NOMO-1 (cell line): ENCODE measurements at regions not wholly inside any gene's neighbourhood (a gene's known extent, or its start where the extent isn't known, plus 50 kb on each side); places are given as distances from the start of the nearest gene placed in this dataset.

Source experiments
- DNase-seq, 2 experiments: peaks; one replicate each; lab custom pipeline; 2025; ENCODE audit not compliant: unreplicated experiment in 2 of 2; lab: John Stamatoyannopoulos, UW

- DNase-seq = no peak
Measured at GRCh38 chr4:14087459-14087858, 459.9 kb upstream of the BOD1L1 start.

DNA sequence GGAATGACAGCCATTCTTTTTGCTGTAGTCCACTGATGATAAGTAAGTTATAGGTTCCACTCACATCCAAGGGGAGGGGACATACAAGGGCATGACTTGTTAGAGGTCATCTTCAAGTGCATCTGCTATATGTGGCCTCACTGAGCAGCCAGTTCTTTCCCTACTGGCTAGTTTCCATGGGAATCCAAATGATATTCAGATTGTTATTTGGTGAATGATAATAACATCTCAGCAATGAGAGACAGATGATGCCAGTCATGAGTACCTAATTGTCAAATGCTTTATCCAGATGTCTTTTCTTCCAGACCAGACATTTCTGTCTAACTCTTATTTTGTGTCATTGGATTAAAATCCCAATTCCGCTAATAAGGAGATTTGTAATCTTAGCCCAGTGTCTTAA lies 460.4 kb upstream of the BOD1L1 start:
- DNase-seq = no peak

DNA sequence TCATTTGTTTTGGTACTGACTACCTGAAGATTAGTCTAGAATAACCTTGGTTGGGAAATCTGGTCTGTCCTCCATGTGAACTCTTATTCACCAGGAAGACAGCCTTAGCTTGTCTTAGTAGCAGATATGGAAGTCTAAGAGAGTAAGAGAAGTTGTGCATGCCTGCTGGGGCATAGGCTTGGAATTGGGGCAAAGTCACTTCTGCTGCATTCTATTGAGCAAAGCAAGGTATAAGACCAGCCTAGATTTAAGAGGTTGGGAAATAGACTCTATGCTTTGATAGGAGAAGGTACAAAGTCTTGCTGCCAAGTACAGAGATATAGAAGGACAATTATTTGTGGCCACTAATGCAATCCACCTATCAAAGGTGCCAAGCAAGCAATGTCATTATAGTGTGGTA lies 464.0 kb upstream of the BOD1L1 start:
- no peak for DNase-seq

- no peak for DNase-seq
Measured at GRCh38 chr4:14091966-14092365, 464.4 kb upstream of the BOD1L1 start.

DNA sequence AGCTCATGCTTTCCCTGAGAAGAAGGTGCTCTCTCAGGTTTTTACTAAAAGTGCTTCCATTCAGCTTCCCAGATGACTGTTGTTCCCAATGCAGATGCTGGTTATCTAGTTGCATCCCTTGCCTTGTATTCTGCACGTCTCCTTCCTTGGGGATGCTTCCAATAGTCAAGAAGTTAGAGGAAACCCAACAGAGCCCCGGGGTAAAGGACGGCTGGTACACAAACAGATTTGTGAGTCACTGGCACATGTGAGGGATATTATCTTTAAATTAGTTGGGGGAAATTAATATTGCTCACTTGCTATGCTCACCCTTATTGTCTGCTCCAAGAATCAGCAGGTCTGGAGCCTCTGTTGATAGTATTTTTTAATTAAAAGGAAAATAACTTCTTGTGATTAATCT lies 465.2 kb upstream of the BOD1L1 start:
- DNase-seq = no peak

DNA sequence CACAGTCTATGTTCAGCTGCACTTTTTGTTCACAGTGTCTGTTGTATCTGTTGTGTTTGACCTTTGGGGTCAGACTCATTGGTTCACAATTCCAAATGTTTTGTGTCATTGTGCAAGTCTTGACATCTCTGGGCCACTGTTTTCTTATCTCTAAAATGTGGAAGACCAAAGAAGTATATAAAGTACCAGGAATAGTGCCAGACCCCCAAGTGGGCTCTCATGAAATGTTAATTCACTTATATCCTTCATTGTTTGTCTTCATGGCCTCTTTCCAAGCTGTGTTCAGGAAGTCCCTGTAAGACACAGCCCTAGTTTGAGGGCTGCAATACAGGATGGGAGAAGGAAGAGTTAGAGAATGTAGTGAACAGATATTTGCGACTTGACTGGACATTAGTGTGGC lies 468.3 kb upstream of the BOD1L1 start:
- no peak for DNase-seq

- DNase-seq = no peak
Measured at GRCh38 chr4:14096396-14096965, 469.0 kb upstream of the BOD1L1 start.

GRCh38 chr4:14100349-14100748 lies 472.8 kb upstream of the BOD1L1 start:
- no peak for DNase-seq

DNA sequence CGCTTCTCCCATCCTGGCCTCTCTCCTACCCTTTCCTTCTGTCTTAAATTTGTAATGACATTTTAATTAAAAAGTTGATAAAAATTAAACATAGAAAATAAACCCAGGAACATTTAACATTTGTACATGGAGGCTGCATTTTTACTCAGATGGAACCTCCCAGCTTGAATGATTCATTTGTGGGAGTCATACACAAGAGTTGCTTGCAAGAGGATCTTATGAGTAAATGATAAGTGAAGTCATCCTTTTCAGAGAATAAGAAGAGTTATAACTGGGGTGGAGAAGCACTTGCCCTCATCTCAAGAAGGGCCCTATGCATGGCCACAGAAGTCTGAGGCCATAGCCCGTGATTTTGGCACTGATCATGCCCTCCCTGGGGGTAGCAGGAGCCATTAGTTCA lies 482.9 kb upstream of the BOD1L1 start:
- no peak for DNase-seq

GRCh38 chr4:14111730-14112181 lies 484.2 kb upstream of the BOD1L1 start:
- DNase-seq = peak in 1 of 2 experiments; percentile 18

DNA sequence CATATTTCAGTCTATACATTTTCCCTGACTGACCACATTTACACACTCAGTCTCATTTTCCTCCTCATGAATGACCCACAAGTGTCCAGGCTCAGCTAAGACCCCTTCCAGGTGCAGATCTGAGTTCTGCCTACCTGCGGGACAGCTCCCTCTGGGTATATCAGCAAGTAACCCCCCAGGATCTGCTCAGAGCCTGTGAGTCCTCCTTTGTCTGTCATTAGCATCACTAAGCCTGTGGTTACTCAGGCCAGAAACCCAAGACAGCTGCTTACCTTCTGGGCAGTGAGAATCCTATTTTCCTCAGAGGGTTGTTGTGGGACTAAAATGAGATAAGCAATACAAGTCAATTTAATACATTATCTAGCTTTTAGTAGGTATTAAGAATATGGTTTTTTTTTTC lies 487.6 kb upstream of the BOD1L1 start:
- DNase-seq = no peak

DNA sequence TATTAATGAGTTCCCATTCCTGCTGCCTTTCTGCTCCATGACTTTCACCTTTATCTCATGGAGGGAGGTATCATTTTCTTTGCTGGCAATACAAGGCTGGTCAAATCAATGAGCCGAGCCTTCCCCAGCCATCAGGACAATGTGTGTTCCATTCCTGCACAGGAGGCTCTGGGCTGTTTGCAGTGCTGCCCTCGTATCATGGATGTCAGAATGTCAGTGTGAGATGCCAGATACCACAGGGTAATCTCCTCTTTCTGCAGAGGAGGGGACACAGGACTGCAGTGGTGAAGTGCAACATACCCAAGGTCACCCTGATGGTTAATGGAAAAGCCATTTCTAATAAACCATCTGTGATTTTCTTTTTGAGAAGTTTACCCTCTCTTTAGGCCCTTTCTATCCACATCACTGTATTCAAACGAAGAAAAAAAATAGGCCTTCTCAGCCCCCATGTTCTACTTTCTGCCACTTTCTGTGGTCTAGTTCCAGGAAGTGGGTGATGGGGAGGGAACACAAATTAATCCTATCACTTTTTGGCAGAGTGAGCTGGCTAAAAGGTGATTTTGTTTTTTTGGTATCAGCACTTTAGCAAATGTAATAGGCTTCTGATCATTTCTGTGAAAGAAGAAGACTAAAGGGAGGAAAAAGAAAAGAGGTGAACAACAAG lies 490.2 kb upstream of the BOD1L1 start:
- no peak for DNase-seq

DNA sequence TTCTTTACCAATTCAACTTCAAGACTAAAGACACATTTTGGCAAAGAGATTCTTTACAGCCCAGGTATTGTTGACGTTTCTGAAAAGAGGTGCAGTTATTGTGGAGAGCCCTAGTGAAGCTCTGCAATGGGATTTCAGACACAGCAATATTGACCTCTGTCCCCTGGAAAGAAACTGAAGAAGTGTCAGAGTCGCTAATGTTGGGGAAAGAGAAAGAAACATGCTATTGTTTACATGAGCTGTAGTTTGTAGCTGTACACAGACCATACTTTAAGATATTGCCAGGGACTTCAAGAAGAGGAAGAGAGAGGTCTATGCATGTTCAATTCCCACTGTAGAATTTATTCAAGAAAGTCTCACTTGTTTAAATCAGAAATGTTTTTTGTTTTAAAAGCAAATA lies 497.3 kb upstream of the BOD1L1 start:
- peak in 1 of 2 experiments; percentile 1 for DNase-seq

DNA sequence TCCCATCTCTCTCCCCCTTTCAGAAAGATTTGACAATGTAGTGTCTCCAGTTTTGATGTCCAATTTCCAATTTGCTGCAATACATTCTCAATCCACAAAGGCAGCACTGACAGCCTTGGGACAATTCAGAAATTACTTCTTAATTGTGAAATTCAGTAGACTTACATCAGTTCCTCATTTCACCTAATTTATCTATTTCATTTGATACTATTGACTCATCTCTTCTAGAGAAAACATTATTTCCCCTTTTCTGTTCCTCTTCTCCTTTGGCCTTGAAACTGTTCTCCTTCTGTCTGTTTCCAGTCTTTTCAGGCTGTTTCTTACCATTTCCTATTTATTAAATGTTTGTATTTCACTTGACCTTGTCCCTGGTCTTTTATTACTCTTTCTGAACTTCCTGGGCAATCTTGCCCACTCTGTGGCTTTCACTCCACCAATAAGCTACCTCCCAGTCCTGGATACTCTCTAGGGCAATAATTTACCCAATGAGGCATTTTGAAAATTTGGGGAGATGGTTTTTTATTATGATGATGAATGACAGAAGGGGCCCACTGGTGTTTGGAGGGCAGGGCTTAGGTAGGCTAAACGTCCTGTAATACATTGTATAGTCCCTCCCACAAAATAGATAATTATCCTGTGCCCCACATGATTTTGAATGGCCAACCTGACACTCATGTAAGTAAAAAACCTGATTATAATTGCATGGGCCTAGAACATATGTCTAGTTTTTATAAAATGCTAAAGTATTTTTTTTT lies 498.0 kb upstream of the BOD1L1 start:
- DNase-seq = peak; percentile 74 to 99

DNA sequence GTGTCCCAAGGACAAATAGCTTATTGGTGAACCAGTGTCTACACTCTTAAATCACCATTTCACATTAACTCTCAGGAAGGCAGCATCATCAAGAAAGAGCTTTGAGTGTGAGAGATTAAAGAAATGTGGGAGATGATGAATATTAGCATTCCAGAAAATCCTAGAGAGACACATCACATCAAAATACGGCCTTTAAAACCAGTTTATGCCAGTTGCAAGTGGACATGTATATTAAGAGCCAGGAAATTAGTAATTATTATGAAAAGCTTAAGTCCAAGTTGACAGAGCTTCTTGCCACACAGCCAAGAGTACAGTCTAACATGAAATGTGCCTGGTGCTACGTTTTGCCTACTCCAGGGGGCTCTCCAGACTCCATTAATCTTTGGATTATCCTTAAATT lies 503.0 kb upstream of the BOD1L1 start:
- no peak for DNase-seq

GRCh38 chr4:14131335-14131734 lies 503.8 kb upstream of the BOD1L1 start:
- no peak for DNase-seq

GRCh38 chr4:14132301-14132700 lies 504.8 kb upstream of the BOD1L1 start:
- DNase-seq = peak in 1 of 2 experiments; percentile 61

- DNase-seq = no peak
Measured at GRCh38 chr4:14138106-14138505, 510.6 kb upstream of the BOD1L1 start.

- DNase-seq = no peak
Measured at GRCh38 chr4:14143892-14144291, 516.4 kb upstream of the BOD1L1 start.

DNA sequence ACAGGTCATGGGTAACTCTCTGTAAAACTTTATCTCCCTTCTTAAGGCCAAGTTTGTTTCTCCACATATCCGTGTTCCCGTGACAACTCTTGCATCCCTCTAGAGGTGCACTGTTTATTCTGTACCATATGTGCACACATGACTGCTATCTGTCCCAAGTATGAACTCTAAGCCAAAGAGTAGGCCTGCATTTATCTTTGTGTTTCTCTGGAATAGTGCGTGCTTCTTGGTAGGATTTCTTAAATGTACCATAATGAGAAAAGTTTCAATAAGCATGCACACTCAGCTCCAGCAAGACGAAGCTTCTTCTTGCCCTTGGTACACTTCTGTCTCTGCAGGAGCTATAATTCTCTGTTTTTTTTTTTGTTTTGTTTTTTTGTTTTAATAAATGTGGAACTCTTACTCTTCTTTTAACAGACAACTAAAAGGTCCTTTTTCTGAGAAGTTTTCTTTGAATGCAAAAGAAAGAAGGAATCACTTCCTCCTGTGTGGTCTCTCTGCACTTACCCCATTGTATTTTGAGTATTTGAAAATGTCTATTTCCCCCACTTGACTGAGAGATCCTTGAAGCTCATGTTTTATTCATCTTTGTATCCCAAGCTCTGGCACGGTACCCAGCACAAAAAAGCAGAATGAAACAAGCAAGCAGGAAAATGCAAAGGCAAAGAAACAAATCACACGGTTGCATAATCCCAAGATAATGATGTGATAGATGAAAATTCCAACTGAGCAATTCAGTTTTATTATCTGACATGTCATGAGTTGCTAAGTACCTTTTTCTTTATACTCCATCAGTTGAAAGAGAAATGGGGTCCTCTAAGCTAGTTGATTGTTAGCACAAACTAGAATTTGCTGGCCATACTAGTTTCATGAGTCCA lies 521.9 kb upstream of the BOD1L1 start:
- peak in 1 of 2 experiments; percentile 51 for DNase-seq

- no peak for DNase-seq
Measured at GRCh38 chr4:14151101-14151500, 523.6 kb upstream of the BOD1L1 start.
